Upper lobe of left lung (tissue), 6 donors: ENCODE measurements at regions not wholly inside any gene's neighbourhood (a gene's known extent, or its start where the extent isn't known, plus 50 kb on each side); places are given as distances from the start of the nearest gene placed in this dataset.

Source experiments
- ATAC-seq, 2 donors: fragments of 200-7000 bp; cut with Tn5 transposase; one replicate each; pipeline ENCODE4 v1.9.1; 2022; ENCODE audit warnings: mild to moderate bottlenecking in 2 of 2, moderate library complexity in 2 of 2; ENCODE audit not compliant: low FRiP score in 2 of 2
- DNase-seq, 2 donors: peaks; one replicate each; pipeline ENCODE4 v3.0.0-alpha.2; 2019 to 2020
- H3K27ac ChIP-seq, 4 donors: fragments of 200-600 bp; sonication (generic); one replicate each; pipeline ENCODE4 v1.5.1; 2016 to 2019
- H3K27me3 ChIP-seq, 4 donors: fragments of 200-600 bp; sonication (generic); one replicate each; pipeline ENCODE4 v1.5.1; 2017 to 2019
- H3K36me3 ChIP-seq, 4 donors: fragments of 200-600 bp; sonication (generic); one replicate each; pipeline ENCODE4 v1.5.1; 2016 to 2019
- H3K4me1 ChIP-seq, 4 donors: fragments of 200-600 bp; sonication (generic); one replicate each; pipeline ENCODE4 v1.5.1; 2018 to 2019
- H3K4me3 ChIP-seq, 4 donors: fragments of 200-600 bp; sonication (generic); one replicate each; pipeline ENCODE4 v1.5.1; 2017 to 2019; ENCODE audit warnings: mild to moderate bottlenecking in 2 of 4, moderate library complexity in 1 of 4
- H3K9me3 ChIP-seq, 4 donors: fragments of 200-600 bp; sonication (generic); one replicate each; pipeline ENCODE4 v1.5.1; 2018 to 2019
- CTCF ChIP-seq, 6 experiments: fragments of 450-650 bp in 4 of 6; fragments of 200-600 bp in 2 of 6; sonication (generic) in 2 of 6; IDR thresholded peaks; one replicate each; pipeline ENCODE4 v1.5.1; 2016 to 2019; ENCODE audit warnings: antibody characterized with exemption in 6 of 6
- EP300 ChIP-seq, 4 donors: sonication (generic); formaldehyde crosslinking; IDR thresholded peaks; one replicate each; pipeline ENCODE4 v1.5.1; 2017; ENCODE audit warnings: antibody characterized with exemption in 4 of 4, control low read depth in 2 of 4
- POLR2A ChIP-seq, 4 donors: fragments of 450-650 bp; IDR thresholded peaks; one replicate each; pipeline ENCODE4 v1.5.1; 2016 to 2017; ENCODE audit warnings: antibody characterized with exemption in 4 of 4, mild to moderate bottlenecking in 2 of 4
- POLR2AphosphoS5 ChIP-seq, 2 donors: sonication (generic); formaldehyde crosslinking; IDR thresholded peaks; one replicate each; pipeline ENCODE4 v1.5.1; 2017; ENCODE audit warnings: antibody characterized with exemption in 2 of 2
- WGBS, 2 donors: methylation state at CpG; one replicate each; pipeline ENCODE4 v1.1.5; 2017 to 2018; 5-methylcytosine and 5-hydroxymethylcytosine counted together
- donor health status: DM: no; HTN: no; CAD: no; lungs with moderate emphysema.
- donor health status: DM: no; HTN: yes; CAD: no; lungs with severe emphysema.

- Histone ChIP-seq H3K27ac (no peak overlapping the region), H3K9me3 (no peaks in the 10 kb centered on the region), H3K4me3 (no peak overlapping the region), H3K4me1 (no peaks in the 10 kb centered on the region), H3K36me3 (no peaks in the 10 kb centered on the region), H3K27me3 (no peaks in the 10 kb centered on the region)
- TF ChIP-seq CTCF (IDR thresholded peaks at IDR 0.05) (no peak), POLR2A (IDR thresholded peaks at IDR 0.05) (no peak), EP300 (IDR thresholded peaks at IDR 0.05) (no peak), POLR2AphosphoS5 (IDR thresholded peaks at IDR 0.05) (no peak)
- DNase-seq (no peak), ATAC-seq (no peak)
- WGBS, 2 donors: 68 to 86% methylated on average over 2 of the region's 2 CpGs
Measured at GRCh38 chrX:42725196-42725595, 52.8 kb downstream of the PPP1R2C start.

- Histone ChIP-seq H3K4me1 (no peaks in the 10 kb centered on the region), H3K27me3 (no peaks in the 10 kb centered on the region), H3K27ac (no peak overlapping the region), H3K4me3 (no peak overlapping the region), H3K36me3 (no peaks in the 10 kb centered on the region), H3K9me3 (no peaks in the 10 kb centered on the region)
- no peak for DNase-seq
- ATAC-seq: no peak
- no peak for TF ChIP-seq POLR2AphosphoS5 (IDR thresholded peaks at IDR 0.05)
- TF ChIP-seq CTCF (IDR thresholded peaks at IDR 0.05): no peak
- WGBS, 2 donors: 76 to 81% methylated on average over 4 of the region's 4 CpGs
Measured at GRCh38 chrX:42720209-42720608, 57.8 kb downstream of the PPP1R2C start.

- no peak overlapping the region for H3K4me3 ChIP-seq
- 76 to 86% methylated on average over 8 of the region's 8 CpGs for WGBS, 2 donors
- H3K4me1 ChIP-seq: no peaks in the 10 kb centered on the region
- ATAC-seq (no peak), DNase-seq (no peak)
- H3K27ac ChIP-seq: no peak overlapping the region
- no peaks in the 10 kb centered on the region for H3K36me3 ChIP-seq
- no peak for TF ChIP-seq POLR2AphosphoS5 (IDR thresholded peaks at IDR 0.05)
- no peaks in the 10 kb centered on the region for H3K9me3 ChIP-seq
- no peaks in the 10 kb centered on the region for H3K27me3 ChIP-seq
Measured at GRCh38 chrX:42715701-42716262, 62.2 kb downstream of the PPP1R2C start.

- WGBS, 2 donors: 37 to 46% methylated on average over 7 to 11 of the region's 11 CpGs
- Histone ChIP-seq H3K36me3 (no peaks in the 10 kb centered on the region), H3K27me3 (no peaks in the 10 kb centered on the region), H3K9me3 (no peaks in the 10 kb centered on the region), H3K4me1 (no peaks in the 10 kb centered on the region), H3K27ac (no peak overlapping the region), H3K4me3 (no peak overlapping the region)
- peak in 1 of 2 donors; percentile 71 for ATAC-seq
- DNase-seq: peak in 1 of 2 donors; percentile 65
- TF ChIP-seq EP300 (IDR thresholded peaks at IDR 0.05) (no peak), CTCF (IDR thresholded peaks at IDR 0.05) (peak in 3 of 6 experiments; percentile 17 to 31 (median 27))
Measured at GRCh38 chrX:42714981-42715700, 62.8 kb downstream of the PPP1R2C start.

- TF ChIP-seq EP300 (IDR thresholded peaks at IDR 0.05) (no peak), POLR2A (IDR thresholded peaks at IDR 0.05) (no peak), POLR2AphosphoS5 (IDR thresholded peaks at IDR 0.05) (no peak), CTCF (IDR thresholded peaks at IDR 0.05) (no peak)
- Histone ChIP-seq H3K36me3 (no peaks in the 10 kb centered on the region), H3K27ac (no peak overlapping the region), H3K27me3 (no peaks in the 10 kb centered on the region), H3K4me1 (no peaks in the 10 kb centered on the region), H3K4me3 (no peak overlapping the region), H3K9me3 (no peaks in the 10 kb centered on the region)
- DNase-seq (no peak), ATAC-seq (no peak)
- 69 to 88% methylated on average over 2 of the region's 2 CpGs for WGBS, 2 donors
Measured at GRCh38 chrX:42710452-42710851, 67.5 kb downstream of the PPP1R2C start.
